NCI-H1694 treated with DMSO at 0.1 percent for 48 hours (cell line): ENCODE measurements at regions not wholly inside any gene's neighbourhood (a gene's known extent, or its start where the extent isn't known, plus 50 kb on each side); places are given as distances from the start of the nearest gene placed in this dataset.
"Not testable (repeated sequence)": the region's sequence is repeated elsewhere in the genome, so short reads cannot be mapped to it uniquely, and the experiment has no call there.

Source experiments
- DNase-seq: peaks from one replicate; lab custom pipeline; 2025; lab: John Stamatoyannopoulos, UW

DNA sequence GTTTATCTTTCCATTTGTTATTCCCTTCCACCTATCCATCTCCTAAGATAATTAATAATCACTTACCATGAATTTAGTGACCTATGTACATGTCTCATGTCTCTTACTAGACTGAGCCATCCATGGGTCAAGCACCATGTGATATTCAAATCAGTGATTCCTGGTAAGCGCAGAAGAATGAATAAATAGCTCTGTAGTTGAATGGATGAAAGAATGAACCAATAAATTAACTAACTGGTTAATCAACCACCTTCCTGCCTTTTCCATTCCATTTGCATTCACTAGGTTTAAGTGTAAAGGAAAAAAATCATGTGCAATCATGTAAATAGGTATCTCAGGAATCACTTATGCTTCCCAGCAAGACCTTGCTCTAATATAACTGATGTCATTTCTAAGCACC lies 779.5 kb downstream of the NTRK3 start:
- no peak for DNase-seq

DNA sequence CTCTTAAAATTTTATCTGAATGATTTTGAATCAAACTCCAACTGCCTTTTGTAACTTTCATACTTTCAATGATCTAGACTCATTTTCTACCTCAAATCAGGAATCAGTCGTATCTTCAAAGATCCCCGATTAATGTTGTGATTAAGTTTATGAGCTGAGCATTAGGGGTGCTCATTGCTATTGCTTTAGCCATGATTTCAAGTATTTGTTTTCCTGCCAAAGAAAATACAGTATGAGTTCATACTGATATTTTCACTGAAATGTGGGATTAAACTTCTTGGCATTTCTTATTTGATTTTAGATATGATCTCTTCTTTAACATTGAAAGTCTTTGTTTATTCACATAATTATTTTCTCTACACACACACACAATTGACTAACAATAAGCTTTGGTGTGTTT lies 785.6 kb downstream of the NTRK3 start:
- DNase-seq = no peak

DNA sequence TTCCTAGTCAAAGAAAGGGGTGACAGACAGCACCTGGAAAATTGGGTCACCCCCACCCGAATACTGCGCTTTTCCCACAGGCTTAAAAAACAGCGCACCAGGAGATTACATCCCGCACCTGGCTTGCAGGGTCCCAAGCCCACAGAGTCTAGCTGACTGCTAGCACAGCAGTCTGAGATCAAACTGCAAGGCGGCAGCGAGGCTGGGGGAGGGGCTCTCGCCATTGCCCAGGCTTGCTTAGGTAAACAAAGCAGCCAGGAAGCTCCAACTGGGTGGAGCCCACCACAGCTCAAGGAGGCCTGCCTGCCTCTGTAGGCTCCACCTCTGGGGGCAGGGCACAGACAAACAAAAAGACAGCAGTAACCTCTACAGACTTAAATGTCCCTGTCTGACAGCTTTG lies 792.6 kb downstream of the NTRK3 start:
- not testable (repeated sequence) for DNase-seq

DNA sequence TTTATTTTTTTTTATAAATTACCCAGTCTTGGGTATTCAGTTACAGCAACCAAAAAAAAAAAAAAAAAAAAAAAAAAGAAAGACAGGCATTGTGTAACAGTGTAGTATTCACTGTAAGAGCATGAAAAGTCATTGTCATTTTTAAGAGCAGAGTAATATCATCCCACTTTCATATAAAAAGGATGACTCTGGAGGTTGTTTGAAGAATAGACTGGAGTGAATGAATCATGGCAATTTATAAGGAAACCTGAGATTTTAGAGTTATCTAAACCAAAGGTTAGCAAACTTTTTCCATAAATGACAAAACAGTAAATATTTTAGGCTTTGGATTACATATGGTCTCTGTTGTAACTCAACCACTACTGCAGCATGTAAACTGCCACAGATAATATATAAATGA lies 794.9 kb downstream of the NTRK3 start:
- no peak for DNase-seq

DNA sequence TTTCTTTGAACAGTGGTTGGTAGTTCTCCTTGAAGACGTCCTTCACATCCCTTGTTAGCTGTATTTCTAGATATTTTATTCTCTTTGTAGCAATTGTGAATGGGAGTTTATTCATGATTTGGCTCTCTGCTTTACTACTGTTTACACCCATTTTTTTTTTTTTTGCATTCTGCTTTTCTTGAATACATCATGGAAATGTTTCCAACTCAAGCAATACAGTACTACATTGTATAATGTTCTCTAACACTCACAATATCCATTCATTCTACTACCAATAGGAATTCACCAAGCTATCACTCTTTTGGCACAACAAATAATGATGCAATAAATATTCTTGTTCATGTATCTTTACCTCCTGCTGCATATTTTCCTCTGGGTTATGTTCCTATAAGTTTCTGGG lies 801.7 kb downstream of the NTRK3 start:
- DNase-seq = no peak

DNA sequence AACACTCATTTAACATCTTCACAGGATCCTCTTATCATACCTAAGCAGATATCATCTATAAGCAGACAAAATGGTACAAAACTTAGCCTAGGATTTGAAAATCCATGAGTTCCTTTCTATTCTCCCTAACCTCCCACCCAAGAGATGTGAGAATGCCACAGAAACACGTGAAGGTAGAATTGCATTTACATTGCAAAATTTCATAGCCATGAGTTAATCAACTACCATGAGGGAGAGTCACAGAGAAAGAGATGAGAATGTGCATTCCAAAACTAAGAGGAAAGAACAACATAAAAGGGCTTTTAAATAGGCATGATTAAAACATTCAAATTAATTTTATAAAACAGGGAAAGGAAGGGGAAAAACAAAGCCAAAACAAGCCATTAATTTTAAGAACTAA lies 806.2 kb downstream of the NTRK3 start:
- DNase-seq = no peak

DNA sequence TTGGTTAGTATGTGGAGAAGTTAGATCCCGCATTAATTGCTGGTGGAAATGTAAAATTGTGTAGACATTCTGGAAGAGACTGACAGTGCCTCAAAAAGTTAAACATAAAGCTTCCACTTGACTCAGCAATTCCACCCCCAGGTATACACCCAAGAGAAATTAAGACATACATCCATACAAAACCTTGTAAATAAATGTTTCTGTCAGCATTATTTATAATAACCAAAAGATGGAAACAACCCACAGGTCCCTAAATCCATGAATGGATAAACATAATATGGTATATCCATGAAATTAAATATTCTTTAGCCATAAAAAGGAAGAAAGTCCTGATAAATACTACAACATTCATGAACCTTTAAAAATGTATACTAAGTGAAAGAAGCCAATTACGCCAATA lies 817.4 kb downstream of the NTRK3 start:
- DNase-seq = no peak

DNA sequence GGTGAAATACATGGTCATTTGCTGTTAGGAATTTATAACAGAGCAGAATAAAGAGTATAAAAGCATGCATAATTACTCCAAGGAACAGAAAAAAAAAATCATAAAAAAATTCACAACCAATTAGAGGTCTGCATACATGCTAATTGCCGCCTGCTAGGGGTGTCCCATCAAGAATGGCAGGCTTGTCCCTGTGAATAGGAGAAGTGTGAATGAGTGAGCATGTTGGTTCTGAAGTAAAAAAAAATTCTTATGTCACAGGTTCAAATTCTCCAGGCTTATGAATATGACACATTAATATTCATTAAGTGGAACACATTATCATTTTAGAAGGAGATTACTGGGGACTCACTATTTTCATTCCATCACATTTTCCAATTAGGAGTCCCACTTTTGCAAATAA lies 822.7 kb downstream of the NTRK3 start:
- DNase-seq = no peak

DNA sequence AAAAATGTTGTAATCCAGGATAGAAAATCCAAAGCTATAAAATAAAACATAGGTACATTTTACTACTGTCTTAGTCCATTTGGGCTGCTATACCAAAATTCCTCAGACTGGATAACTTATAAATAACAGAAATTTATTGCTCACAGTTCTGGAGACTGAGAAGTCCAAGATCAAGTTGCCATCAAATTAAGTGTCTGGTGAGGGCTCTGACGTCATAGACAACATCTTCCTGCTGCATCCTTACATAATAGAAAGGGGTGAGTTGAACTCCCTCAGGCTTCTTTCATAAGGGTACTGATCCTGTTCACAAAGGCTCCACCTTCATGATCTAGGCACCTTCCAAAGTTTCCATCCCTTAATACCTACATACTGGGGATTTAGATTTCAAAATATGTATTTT lies 826.8 kb downstream of the NTRK3 start:
- no peak for DNase-seq

DNA sequence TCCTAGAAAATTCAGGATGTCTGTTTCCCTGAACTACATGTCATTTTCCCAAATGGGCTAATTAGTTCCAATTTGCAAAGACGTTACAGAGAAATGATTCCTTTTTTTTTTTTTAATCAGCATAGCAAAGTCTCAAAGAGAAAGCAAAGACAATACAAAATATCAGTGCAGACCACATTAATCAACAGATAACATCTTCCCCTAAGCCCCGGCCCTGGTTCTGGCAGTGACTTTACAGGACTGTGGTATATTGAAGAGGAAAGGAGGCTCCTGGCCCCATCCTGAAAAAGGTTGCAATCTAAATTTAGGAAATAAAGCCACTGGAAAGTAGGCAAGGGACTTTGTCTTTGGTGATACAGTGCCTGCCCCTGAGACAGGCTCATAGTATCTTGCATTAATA lies 836.5 kb downstream of the NTRK3 start:
- DNase-seq = no peak

DNA sequence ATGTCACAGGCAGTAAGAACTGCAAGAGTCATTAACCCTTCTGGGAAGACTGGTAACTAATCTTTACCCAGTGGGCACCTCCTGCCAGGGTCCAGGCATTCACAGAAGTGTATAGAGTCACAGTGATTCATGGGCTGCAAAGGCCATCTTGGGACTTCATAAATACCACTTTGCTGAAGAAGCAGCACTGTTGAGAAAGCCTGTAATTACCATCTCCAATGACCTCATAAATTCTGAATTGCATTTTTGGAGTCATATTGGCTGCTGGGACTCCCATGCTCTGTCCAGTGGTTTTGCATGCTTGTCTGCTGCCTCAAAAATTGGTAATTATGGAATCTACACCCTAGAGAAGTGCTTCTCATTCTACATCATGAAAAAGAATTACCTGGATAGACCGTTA lies 837.2 kb downstream of the NTRK3 start:
- DNase-seq = no peak

DNA sequence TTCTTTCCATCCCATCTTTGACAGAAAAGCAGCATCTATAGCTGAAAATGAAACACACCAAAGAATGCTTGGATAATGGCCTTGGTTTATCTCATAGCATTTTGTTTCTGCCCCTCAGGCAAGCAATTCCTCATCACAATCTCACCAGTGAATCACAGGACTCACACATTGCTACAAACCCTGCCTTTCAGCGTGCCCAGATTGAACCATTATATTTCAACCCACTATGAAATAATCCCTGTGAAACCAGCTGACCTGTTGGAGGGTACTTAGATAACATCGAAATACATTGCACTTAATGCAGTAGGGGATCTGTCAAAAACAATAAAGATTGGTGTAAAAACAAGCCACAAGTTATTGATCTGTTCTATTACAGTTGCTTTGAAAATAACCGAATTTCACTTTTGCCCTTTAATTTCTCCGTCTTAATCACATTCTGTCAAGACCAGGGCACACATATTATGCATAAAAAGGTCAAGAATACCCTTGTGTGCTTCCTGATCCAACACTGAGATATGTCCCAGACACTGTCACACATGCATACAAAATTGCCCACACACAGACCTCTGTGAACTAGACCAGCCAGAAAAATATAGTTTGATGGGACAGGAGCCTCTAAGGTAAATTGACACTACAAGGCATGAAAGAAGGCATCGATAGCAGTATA lies 839.8 kb downstream of the NTRK3 start:
- DNase-seq = no peak

DNA sequence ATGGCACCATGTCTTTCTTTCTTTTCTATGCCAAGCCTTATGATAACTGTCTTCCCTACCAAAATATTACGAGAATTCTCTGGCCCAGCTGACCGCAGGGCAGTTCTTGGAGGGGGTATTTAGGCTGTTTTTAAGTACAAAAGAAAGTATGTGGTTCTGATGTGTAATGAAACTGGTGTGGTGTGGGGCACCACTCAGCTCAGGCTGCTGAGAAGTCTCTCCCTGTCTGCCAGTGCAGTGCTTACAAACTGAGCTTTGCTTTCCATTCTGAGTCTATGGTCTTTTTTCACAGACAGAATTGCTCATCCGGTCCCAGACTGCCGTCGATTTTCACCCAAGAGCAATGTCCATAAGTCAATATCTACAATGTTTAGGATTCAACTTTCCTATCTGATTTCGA lies 847.6 kb downstream of the NTRK3 start:
- no peak for DNase-seq

DNA sequence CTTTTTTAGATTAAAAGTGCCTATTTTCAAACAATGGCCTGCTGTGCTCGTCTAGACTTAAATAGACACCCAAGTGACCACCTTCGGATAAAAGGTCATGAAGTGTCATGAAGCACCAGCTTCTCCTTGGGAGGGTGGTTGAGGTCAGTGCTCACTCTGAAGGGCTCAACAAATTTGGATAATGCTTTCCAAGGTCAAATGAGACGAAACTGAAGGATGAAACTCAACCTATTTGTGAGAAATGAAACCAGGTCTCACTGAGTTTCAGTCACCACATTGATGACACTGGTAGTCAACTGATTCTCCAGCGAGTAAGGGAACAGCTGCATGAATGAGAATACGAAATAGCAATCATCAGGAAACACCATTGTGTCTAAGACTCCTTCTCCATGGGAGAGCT lies 852.6 kb downstream of the NTRK3 start:
- no peak for DNase-seq

DNA sequence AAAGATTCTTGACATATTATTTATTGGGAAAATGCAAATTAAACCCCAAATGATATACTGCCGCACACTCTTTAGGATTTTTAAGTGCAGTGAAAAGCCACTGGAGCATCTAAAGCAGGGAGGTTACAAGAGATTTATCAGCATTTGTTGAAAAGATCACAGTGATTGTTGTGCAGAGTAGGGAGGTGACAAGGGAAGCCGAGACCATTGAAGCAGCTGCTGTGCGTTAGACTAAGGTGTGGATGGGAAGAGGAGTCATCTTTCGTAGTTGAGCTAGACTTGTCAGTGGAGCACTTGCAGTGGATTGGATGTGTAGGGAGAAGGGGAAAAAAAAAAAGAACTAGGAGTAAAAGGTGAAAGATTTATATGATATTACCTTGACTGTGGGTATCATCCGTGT lies 854.6 kb downstream of the NTRK3 start:
- DNase-seq = no peak

DNA sequence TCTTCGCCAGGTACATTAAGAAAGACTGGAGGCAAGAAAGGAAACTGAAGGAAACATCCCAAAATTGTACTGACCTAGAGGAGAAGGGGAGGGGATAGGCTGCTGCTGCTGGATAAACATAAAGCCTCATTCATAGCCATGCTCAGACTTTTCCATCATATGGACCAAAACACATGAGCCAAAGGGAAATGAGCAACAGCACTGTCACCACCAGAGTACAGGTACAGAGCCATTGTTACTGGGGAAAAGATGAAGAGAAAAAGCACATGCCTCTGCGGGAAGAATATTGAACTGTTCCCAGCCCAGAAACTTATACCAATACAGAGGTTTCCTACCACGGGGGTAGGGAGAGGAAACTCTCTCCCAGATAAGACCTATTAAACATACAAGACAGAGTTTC lies 861.9 kb downstream of the NTRK3 start:
- DNase-seq = no peak

DNA sequence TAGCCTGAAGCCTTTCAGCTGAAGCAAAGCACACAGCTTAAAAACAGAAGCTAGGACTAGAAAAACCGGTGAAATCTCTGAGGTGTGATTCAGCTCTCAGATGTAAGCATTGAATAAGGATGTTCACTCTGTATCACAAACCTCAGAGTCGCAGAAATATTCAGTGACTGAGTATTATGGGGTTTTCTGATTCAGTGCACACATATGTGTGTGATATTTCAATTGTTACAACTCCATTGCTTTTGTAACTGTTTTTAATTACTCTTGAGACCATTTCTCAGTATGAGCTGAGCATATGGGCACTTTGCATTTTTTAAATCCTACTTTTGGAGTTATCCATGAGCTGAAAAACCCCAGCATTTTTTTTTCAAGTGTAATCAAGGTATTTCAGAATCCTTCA lies 868.8 kb downstream of the NTRK3 start:
- DNase-seq = no peak

DNA sequence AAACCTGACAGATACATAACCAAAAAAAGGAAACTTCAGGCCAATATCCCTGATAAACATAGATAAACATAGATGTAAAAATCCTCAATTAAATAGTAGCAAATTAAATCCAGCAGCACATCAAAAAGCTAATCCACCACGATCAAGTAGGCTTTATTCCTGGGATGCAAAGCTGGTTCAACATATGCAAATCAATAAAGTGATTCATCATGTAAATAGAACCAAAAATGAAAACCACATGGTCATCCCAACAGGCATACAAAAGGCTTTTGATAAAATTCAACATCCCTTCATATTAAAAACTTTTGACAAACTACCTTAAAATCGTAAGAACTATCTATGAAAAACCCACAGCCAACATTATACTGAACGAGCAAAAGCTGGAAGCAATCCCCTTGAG lies 882.2 kb downstream of the NTRK3 start:
- no peak for DNase-seq

DNA sequence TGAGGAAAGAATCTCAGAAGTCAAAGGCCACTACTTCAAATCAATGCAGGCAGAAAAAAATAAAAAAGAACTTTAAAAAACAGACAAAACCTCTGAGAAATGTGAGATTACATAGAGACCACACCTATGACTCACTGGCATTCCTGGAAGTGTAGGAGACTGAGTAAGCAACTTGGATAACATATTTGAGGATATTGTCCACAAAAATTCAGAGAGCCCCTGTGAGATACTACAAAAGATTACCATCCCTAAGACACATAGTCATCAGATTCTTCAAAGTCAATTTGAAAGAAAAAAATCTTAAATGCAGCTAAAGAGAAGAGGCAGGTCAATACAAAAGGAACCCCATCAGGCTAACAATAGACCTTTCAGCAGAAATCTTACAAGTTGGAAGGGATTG lies 887.3 kb downstream of the NTRK3 start:
- DNase-seq = no peak

DNA sequence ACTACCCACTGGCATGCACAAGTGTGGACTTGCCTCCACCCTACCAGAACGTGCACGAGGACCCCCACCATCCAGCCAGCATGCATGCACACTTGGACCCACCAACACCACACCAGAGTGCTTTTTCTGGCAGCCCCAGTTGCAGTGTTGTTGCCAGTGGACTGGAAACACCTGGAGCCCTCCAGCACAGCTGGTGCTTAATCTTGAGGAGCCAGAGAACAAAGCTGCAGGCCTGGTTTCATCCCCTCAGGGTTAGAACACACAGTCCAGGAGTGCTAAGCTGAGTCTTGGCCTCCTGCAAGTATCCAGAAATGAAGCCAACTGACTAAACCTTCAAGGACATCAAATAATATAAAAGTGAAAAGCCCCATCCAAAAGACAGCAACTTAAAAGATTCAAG lies 888.0 kb downstream of the NTRK3 start:
- no peak for DNase-seq

DNA sequence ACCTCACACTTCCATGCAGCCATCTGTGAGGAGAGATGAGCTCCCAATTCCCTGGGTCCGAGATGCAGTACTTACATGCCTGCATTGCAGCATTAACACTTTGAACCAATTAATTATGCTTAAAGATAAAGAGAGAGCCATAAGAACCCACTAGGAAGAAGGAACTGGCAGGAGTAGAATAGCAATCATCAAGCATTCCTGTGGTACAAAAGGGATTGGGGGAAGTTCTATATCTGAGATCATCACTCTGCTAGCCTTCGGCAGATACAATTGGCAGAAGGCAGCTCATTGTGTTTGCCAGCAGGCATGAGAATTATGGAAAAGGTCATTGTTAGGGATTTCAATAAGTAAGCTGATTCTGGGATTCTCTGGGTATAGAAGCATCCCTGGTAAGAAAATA lies 891.4 kb downstream of the NTRK3 start:
- no peak for DNase-seq

DNA sequence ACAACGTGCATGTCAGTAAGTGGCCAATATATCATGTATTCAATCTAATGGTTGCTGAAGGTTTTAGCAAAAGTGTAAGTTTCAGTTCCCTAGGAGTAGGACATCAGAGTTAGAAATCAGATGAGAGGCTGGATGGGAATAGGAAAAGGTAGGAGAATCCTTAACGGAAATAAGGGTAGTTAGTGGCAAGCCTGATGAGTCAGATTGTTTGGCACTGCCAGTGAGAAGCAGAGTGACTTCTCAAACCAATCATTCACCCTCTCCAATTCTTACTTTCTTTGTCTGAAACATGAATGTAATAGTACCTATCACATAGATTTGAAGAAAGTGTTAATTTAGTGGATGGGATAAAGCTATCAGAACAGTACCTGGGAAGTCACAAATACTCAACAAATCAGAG lies 894.0 kb downstream of the NTRK3 start:
- DNase-seq = no peak

DNA sequence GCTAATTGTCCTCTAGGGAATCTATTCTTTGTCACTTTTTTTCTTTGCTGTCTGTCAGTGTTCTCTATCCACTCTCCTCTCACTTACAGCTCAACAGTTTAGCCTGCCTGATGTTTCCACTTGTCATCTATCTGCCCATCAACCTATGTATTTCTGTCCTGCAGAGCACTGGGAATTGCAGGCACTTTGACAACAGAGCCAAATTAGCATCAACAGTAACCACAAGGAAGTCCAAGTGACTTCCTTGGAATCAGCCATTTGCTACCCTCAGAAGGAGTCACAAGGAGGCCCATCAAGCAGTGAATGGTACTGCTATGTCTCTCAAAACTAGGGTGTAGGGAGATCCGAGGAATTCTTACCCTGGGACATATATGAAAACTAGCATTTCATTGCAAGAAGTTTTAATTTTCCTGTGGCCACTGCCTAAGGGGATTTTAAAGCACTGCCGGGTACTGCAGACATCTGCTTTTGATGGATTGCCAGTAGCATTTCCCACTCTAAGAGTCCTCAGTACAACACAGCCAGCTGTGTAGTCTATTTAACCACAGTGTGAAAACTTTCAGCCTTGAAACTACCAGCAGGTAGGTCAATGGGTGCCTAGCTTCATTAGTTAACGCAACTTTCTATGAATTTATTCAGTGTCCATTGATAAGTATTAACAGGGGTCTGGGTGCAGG lies 898.8 kb downstream of the NTRK3 start:
- no peak for DNase-seq

DNA sequence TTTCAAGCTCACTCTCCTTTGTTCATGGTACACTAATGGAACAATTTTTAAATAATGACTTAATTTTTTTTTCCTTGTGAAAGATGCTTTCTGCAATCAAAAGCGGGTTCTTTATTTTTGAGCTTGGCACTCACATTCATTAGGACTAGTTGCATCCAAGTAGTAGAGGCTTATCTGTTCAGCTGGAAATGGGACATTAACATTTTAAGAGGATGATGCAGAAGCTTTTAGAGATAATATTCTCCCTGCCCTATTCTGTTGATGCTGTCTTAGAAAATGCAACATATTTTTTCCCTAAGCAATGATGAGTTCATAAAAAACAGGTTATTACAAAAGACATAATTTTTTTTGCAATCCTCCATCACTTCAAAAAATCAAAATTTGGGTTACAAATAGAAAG lies 900.6 kb downstream of the NTRK3 start:
- no peak for DNase-seq
